NCI-H524 (cell line): ENCODE measurements at regions not wholly inside any gene's neighbourhood (a gene's known extent, or its start where the extent isn't known, plus 50 kb on each side); places are given as distances from the start of the nearest gene placed in this dataset.
"Not testable (repeated sequence)": the region's sequence is repeated elsewhere in the genome, so short reads cannot be mapped to it uniquely, and the experiment has no call there.

ENCODE experiments used
- DNase-seq, 2 experiments: peaks; one replicate each; lab custom pipeline; 2025; lab: John Stamatoyannopoulos, UW

DNA sequence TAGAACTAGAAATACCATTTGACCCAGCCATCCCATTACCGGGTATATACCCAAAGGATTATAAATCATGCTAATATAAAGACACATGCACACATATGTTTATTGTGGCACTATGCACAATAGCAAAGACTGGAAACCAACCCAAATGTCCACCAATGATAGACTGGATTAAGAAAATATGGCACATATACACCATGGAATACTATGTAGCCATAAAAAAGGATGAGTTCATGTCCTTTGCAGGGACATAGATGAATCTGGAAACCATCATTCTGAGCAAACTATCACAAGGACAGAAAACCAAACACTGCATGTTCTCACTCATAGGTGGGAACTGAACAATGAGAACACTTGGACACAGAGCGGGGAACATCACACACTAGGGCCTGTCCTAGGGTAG, 586.5 kb downstream of the UQCRFS1 start:
- DNase-seq, result not testable (repeated sequence)

GRCh38 chr19:28619816-28620429, 593.0 kb downstream of the UQCRFS1 start:
- DNase-seq, result no peak

GRCh38 chr19:28618504-28618903, 594.4 kb downstream of the UQCRFS1 start:
- no peak for DNase-seq

DNA sequence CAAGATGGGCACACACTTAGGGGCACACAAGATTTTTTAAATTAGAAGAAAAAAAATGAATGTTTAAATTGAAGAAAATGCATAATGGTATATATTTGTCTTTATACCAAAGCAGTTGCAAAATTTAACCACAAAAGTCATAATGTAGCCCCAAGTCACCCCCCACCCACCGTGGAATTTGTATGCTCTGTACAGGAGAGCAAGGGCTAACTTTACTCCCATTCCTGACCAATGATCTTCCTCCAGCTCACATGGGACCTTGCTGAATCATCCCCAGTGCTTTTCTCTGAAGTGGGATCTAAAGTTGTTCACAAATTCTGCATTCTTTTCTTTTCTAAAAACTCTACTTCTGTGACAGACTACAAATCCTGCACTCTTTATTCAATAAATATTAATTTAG, 597.0 kb downstream of the UQCRFS1 start:
- no peak for DNase-seq

GRCh38 chr19:28615546-28615916, 597.4 kb downstream of the UQCRFS1 start:
- no peak for DNase-seq

DNA sequence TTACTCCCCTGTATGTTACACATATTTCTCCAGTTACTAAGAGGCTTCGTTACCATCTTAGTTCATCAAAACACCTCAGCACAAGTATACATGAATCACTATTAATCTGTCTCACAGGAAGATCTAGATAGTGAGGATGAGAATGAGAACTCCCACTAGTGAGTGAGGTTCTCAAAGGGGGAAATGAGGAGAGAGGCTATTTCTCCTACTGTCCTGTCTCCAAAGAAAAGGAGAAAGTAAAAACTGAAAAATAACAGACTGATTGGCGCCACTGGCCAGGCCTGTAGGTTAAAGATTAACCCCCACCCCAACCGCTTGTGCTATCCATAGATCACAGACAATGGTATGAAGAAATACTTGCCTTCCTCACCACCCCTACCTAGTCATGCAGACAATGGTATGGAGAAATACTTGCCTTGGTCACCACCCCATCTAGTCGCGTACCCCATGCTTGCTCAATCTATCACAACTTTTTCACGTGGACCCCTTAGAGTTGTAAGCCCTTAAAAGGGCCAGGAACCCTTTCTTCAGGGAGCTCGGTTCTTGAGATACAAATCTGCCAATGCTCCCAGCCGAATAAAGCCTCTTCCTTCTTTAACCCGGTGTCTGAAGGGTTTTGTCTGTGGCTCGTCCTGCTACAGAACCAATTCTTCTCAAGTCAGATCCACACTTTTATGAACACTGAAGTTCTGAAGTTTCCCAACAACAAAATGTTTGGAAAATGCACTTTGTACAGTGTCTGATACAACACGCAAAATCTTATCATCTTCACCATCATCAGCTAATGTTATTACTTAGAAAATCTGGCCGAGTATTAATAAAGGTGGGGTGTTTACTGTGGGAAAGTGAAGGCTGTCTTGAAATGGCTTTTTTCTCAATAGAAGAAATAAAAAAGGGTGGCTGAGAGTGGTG, 598.1 kb downstream of the UQCRFS1 start:
- no peak for DNase-seq

DNA sequence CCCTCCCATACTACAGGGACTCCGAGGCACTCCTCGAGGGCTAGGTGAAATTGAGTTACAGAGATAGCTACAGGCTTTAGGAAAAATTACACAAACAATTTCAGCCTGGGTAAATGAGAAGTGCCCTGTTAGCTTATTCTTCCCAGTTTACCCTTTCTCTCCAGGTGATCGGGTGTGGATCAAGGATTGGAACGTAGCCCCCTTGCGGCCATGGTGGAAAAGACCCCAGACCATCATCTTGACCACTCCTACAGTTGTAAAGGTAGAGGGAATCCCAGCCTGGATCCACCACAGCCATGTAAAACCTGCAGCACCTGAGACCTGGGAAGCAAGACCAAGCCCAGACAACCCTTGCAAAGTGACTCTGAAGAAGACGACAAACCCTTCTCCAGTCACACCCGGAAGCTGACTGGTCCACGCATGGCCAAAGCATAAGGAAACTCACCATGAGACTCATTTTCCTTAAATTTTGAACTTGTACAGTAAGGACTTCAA, 600.6 kb downstream of the UQCRFS1 start:
- DNase-seq, result no peak

GRCh38 chr19:28611227-28611914, 601.6 kb downstream of the UQCRFS1 start:
- DNase-seq, result not testable (repeated sequence)

DNA sequence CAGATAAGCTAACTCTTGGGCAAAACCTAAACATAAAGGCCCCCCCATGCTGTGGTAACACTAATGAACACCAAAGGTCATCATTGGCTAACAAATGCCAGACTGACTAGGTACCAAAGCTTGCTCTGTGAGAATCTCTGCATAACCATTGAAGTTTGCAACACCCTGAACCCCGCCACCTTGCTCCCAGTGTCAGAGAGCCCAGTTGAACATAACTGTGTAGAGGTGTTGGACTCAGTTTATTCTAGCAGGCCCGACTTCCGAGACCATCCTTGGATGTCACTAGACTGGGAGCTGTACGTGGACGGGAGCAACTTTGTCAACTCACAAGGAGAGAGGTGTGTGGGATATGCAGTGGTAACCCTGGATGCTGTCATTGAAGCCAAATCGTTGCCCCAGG, 602.2 kb downstream of the UQCRFS1 start:
- DNase-seq, result no peak

DNA sequence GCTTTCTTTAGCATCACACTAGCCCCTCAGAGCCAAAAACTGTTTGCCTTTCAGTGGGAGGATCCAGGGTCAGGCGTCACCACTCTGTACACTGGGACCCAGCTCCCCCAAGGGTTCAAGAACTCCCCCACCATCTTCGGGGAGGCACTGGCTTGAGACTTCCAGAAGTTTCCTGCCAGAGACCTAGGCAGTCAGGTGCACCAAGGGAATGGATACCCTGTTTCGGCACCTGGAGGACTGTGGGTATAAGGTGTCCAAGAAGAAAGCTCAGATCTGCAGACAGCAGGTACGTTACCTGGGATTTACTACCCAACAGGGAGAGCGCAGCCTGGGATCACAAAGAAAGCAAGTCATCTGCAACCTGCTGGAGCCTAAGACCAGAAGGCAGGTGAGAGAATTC, 603.0 kb downstream of the UQCRFS1 start:
- no peak for DNase-seq

DNA sequence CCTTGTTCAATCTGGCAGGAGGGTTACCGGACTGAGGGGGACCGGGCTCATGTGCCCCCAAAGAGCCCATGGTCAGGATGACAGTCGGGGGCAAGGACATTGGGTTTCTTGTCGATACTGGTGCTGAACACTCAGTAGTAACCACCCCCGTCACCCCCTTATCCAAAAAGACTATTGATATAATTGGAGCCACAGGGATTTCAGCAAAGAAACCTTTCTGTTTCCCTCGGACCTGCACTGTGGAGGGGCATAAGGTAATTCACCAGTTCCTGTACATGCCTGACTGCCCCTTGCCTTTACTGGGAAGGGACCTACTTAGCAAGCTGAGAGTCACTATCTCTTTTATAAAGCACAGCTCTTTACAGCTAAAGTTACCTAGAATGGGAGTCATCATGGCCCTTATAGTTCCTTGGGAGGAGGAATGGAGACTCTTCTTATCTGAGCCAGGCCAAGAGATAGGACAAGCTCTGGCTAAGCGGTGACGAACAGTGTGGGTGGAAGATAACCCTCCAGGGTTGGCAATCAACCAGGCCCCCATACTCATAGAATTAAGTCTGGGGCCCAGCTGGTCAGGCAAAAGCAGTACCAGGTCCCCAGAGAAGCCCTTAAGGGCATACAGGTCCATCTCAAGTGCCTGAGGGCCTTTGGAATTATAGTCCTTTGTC, 603.7 kb downstream of the UQCRFS1 start:
- no peak for DNase-seq

DNA sequence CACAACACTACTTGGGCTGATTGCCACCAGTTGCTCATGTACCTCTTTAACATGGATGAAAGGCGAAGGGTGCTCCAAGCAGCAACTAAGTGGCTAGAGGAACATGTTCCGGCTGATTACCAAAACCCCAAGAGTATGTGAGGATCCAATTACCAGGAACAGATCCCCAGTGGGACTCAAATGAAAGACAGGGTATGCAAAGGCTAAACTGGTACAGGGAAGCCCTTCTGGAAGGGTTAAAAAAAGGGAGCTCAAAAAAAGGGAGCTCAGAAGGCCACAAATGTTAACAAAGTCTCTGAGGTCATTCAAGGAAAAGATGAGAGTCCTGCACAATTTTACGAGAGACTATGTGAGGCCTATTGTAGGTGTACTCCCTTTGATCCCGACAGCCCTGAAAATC, 604.7 kb downstream of the UQCRFS1 start:
- no peak for DNase-seq

- DNase-seq, result no peak
Observed at GRCh38 chr19:28607066-28607583, 605.8 kb downstream of the UQCRFS1 start.

- no peak for DNase-seq
Observed at GRCh38 chr19:28606269-28607032, 606.5 kb downstream of the UQCRFS1 start.

- DNase-seq, result no peak
Observed at GRCh38 chr19:28605501-28606268, 607.3 kb downstream of the UQCRFS1 start.

DNA sequence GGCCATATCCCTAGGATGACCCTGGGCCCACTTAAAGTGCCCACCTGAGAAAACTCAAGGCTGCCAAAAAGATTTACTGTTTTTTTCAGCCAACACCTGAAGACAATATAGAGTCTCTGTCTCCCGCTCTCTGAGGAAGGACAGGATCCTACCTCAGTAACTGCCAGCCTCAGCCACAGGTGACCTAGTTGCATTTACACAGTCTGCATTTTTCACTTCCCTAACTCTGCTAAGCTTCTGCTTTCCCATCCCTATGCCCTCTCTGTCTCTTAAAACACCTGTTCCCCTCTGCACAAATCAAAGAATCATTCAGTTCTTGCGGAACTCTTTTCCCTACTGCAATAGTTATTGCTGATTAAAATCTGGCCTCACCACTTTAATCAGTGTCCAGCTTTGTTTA, 609.5 kb downstream of the UQCRFS1 start:
- no peak for DNase-seq

- DNase-seq, result no peak
Observed at GRCh38 chr19:28602675-28603298, 610.2 kb downstream of the UQCRFS1 start.

- no peak for DNase-seq
Observed at GRCh38 chr19:28601723-28602440, 611.1 kb downstream of the UQCRFS1 start.

DNA sequence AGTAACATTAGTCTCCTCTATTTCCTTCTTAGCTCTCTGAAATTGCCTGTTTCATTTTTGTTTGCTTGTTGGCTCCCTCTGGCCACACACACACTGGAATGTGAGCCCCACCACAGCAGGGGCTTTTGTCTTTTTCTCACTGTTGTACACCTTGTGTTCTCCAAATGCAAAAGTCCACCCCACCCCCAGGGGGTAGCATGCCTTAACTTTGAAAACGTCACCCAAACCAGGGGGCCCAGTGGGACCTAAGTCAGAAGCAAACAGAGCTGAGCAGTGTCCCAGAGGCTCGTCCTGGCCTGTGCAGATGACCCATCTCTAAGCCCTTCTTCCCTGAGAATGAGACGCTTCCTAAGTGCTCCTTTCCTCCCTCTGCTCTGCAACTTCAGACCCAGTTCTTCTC, 614.1 kb downstream of the UQCRFS1 start:
- no peak for DNase-seq
